NT2/D1 (cell line): ENCODE measurements at regions not wholly inside any gene's neighbourhood (a gene's known extent, or its start where the extent isn't known, plus 50 kb on each side); places are given as distances from the start of the nearest gene placed in this dataset.
"Not testable (repeated sequence)": the region's sequence is repeated elsewhere in the genome, so short reads cannot be mapped to it uniquely, and the experiment has no call there.

Experiments used
- DNase-seq: peaks from one replicate; pipeline ENCODE4 v3.0.0-alpha.2; 2011; ENCODE audit warnings: low read depth, low spot score
- H3K27me3 ChIP-seq: 2 replicates; pipeline ENCODE4 v1.6.0; 2011; ENCODE audit warnings: mild to moderate bottlenecking; ENCODE audit not compliant: insufficient read length, insufficient read depth
- H3K36me3 ChIP-seq: 2 replicates; pipeline ENCODE4 v1.6.1; 2011; ENCODE audit warnings: mild to moderate bottlenecking, low read length, mixed read lengths; ENCODE audit not compliant: insufficient read depth, insufficient read length
- H3K4me1 ChIP-seq: 2 replicates; pipeline ENCODE4 v1.5.1; 2011; ENCODE audit not compliant: insufficient read depth, insufficient read length
- H3K4me3 ChIP-seq: 2 replicates; pipeline ENCODE4 v1.5.1; 2011; ENCODE audit warnings: low read depth; ENCODE audit not compliant: insufficient read length
- H3K9ac ChIP-seq: 2 replicates; pipeline ENCODE4 v1.6.0; 2011; ENCODE audit warnings: low read depth; ENCODE audit not compliant: insufficient read length
- H3K9me3 ChIP-seq: 2 replicates; pipeline ENCODE4 v1.5.1; 2011; ENCODE audit warnings: mild to moderate bottlenecking, low read length; ENCODE audit not compliant: insufficient read depth

DNA sequence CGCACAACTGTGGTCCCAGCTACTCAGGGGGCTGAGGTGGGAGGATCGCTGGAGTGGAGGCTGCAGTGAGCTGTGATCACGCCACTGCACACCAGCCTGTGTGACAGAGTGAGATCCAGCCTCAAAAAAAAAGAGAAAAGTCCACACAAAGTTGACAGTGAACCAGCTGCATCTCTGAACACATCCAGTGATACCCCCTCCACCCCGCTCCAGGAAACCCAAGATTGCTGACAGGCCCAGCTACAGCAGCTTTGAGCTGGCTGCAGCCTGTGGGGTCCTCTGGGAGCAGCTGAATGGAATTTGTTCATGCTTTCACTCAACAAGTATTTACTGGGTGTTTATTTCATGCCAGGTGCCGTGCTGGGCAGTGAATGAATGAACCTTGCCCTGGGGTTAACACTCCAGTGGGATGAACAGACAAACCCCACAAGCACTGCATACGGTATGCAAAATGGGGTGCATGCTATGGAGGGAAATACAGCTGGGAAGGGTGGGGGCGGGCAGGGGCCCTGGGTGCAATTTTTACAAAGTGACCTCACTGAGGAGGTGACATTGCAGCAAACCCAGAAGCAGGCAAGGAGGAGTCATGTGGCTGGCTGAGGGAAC is 170.9 kb downstream of the GOSR1 start:
- H3K9me3 ChIP-seq, H3K27me3 ChIP-seq, H3K9ac ChIP-seq, H3K4me1 ChIP-seq, H3K4me3 ChIP-seq, DNase-seq, H3K36me3 ChIP-seq: not testable (repeated sequence)

DNA sequence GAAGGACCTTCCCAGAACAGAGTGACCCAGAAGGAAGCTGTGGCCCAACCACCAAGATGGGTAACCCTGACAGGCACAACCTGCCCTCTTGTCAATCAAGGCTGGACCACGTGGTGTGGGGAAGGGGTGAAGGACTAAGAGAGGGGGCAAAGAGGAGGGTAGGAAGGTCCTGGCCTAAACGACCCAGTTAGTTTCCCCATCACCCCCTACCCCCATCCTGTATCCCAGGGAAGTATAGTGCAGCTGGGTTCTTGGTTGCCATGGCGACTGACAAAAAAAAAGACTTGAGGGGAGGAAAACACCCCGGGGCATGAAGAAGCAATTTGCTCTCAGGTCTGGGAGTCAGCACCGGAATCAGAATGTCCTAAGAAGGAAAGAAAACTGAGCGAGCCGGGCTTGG is 168.7 kb downstream of the GOSR1 start:
- not testable (repeated sequence) for H3K4me3 ChIP-seq

DNA sequence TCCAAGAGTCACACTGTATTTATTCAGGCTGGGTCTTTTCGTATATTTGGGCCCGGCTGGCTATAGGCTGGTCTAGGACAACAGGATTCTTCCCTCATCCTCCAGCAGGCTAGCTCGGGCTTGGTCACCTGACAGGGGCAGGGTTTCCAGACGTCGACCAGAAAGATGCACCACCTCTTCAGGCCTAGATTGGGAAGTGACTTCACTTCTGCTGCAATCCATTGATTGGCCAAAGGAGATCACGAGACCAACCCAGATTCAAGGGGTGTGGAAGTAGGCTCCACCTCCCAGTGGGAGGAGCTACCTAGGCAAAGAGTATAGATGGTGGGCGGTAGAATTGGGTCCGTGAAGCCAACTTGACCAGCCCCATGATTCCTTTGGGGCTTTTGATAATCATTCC is 167.5 kb downstream of the GOSR1 start:
- not testable (repeated sequence) for H3K4me3 ChIP-seq, H3K27me3 ChIP-seq, H3K9me3 ChIP-seq, H3K4me1 ChIP-seq, DNase-seq, H3K9ac ChIP-seq, H3K36me3 ChIP-seq

More for the DNA sequence above, 168.7 kb downstream of the GOSR1 start:
- DNase-seq = peak; percentile 22
- H3K9ac ChIP-seq, H3K9me3 ChIP-seq, H3K36me3 ChIP-seq, H3K4me1 ChIP-seq, H3K27me3 ChIP-seq: not testable (repeated sequence)

DNA sequence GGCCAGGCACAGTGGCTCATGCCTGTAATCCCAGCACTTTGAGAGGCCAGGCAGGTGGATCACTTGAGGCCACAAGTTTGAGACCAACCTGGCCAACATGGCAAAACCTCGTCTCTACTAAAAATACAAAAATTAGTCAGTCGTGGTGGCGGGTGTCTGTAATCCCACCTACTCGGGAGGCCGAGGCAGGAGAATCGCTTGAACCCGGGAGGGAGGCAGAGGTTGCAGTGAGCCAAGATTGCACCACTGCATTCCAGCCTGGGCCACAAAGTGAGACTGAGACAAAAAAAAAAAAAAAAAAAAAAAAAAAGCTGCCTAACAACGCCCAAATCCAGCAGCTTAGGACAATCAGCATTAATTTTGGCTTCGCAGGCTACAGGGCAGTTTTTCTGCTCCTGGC is 167.1 kb downstream of the GOSR1 start:
- H3K9ac ChIP-seq, H3K4me3 ChIP-seq, DNase-seq: not testable (repeated sequence)

DNA sequence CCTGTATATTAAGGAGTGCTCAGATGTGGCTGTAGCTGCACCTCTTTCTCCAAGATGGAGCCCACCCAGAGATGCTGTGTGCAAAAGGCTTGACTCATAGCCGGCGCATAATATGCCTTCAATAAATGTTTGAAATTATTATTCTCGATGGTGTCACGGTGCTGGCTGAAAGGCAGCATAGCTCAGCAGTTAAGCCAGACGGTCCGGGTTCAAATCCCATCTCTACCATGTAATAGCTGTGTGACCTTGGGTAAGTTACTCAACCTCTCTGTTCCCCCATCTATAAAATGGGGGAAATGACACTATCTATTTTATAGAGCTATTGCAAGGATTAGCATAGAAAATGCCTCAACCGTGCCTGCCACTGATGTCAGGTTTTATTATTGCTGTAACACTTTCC is 164.2 kb downstream of the GOSR1 start:
- H3K27me3 ChIP-seq, DNase-seq, H3K4me3 ChIP-seq, H3K36me3 ChIP-seq, H3K9ac ChIP-seq, H3K9me3 ChIP-seq, H3K4me1 ChIP-seq: not testable (repeated sequence)

More for the DNA sequence above, 167.1 kb downstream of the GOSR1 start:
- not testable (repeated sequence) for H3K4me1 ChIP-seq, H3K27me3 ChIP-seq, H3K36me3 ChIP-seq, H3K9me3 ChIP-seq

DNA sequence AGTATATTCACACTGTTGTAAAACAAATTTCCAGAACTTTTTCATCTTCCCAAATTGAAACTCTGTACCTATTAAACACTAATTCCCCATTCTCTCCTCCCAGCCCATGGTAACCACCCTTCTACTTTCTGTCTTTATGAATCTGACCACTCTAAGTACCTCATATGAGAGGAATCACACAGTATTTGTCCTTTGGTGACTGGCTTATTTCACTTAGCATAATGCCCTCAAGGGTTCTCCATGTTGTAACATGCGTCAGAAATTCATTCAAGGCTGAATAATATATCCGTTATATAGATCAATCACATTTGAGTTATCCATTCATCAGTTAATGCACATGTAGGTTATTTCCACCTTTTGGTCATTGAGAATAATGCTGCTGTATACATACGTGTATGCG is 162.2 kb downstream of the GOSR1 start:
- H3K36me3 ChIP-seq, H3K9ac ChIP-seq, DNase-seq, H3K4me3 ChIP-seq, H3K9me3 ChIP-seq, H3K27me3 ChIP-seq, H3K4me1 ChIP-seq: not testable (repeated sequence)

DNA sequence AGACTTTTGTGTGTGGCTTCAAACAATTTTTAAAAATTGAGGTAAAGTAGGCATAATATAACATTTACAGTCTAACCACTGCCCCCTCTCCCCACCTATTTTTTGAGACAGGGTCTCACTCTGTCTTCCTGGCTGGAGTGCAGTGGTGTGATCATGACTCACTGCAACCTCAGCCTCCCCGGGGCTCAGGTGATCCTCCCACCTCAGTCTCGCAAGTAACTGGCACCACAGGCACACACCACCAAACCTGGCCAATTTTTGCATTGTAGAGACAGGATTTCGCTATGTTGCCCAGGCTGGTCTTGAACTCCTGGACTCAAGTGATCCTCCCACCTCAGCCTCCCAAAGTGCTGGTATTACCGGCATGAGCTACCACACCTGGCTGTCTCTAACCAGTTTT is 161.8 kb downstream of the GOSR1 start:
- H3K9me3 ChIP-seq, H3K9ac ChIP-seq, H3K4me3 ChIP-seq, H3K36me3 ChIP-seq, DNase-seq, H3K4me1 ChIP-seq, H3K27me3 ChIP-seq: not testable (repeated sequence)

DNA sequence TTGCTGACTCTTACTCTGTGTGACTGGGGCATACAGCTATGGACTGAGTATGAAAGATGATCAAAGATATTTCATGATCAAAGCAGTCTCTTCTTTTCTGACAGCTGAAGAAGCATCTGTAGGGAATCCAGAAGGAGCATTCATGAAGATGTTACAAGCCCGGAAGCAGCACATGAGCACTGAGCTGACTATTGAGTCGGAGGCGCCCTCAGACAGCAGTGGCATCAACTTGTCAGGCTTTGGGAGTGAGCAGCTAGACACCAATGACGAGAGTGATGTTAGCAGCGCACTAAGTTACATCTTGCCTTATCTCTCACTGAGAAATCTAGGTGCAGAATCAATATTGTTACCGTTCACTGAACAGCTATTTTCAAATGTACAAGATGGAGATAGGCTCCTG is 154.4 kb downstream of the GOSR1 start:
- not testable (repeated sequence) for H3K36me3 ChIP-seq, H3K4me1 ChIP-seq, DNase-seq, H3K9me3 ChIP-seq, H3K9ac ChIP-seq, H3K27me3 ChIP-seq, H3K4me3 ChIP-seq

DNA sequence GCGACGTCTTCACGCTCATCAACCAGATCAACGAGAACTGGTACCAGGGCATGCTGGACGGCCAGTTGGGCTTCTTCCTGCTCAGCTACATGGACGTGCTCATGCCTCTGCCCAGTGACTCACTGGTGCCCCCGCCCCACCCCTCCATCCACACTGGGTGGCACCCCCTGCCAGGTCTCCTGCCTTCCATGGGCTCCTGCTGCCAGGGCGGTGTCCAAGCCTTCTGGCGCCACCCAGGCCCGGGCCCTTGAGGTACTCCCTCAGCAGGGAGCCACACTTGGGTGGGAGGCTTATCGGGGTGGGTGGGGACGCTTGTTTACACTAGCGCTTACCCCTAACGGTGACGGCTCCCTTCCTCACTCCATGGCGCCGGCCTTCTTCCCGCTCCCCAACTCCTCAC is 148.2 kb downstream of the GOSR1 start:
- not testable (repeated sequence) for H3K27me3 ChIP-seq

DNA sequence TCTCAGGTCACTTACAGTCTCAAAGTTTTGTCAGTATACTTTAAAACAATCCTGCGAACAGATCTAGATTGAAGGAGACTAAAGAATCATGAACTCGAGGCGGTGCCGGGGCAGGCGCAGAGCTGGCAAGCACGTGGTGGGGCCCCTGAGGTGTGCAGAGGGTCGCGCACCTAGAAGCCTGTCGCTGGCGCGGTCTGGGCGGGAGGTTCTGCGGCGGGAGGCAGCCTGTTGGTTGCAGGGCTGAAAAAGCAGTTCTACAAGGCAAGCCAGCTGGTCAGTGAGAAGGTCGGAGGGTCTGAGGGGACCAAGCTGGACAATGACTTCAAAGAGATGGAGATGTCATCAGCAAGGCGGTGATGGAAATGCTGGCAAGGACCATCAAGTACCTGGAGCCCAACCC is 147.0 kb downstream of the GOSR1 start:
- H3K36me3 ChIP-seq, DNase-seq, H3K4me1 ChIP-seq, H3K4me3 ChIP-seq, H3K27me3 ChIP-seq, H3K9me3 ChIP-seq, H3K9ac ChIP-seq: not testable (repeated sequence)

More for the DNA sequence above, 148.2 kb downstream of the GOSR1 start:
- DNase-seq, H3K9me3 ChIP-seq, H3K4me1 ChIP-seq, H3K9ac ChIP-seq, H3K36me3 ChIP-seq, H3K4me3 ChIP-seq: not testable (repeated sequence)

DNA sequence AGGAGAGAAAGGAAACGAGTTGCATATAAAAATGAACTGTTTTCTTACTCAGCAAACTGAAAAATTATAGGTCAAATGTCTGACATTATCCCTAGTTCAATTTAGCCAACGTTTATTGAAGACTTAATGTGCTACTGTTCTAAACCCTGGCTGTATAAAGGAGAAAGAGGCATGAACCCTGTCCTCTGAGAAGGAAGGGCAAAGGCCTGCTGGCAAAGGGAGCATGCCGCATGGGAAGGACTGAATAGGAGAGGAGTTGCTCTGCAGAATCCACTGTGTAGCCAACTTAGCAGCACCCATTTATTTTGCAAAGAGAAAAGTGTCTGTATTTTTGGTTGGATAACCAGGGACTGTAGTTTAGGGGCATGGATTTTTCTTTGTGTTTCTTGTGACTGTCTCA is 132.5 kb downstream of the GOSR1 start:
- H3K36me3 ChIP-seq, H3K9me3 ChIP-seq, H3K4me3 ChIP-seq, DNase-seq, H3K4me1 ChIP-seq, H3K27me3 ChIP-seq, H3K9ac ChIP-seq: not testable (repeated sequence)
